ENCODE measurements at regions not wholly inside any gene's neighbourhood (a gene's known extent, or its start where the extent isn't known, plus 50 kb on each side); places are given as distances from the start of the nearest gene placed in this dataset.

DNA sequence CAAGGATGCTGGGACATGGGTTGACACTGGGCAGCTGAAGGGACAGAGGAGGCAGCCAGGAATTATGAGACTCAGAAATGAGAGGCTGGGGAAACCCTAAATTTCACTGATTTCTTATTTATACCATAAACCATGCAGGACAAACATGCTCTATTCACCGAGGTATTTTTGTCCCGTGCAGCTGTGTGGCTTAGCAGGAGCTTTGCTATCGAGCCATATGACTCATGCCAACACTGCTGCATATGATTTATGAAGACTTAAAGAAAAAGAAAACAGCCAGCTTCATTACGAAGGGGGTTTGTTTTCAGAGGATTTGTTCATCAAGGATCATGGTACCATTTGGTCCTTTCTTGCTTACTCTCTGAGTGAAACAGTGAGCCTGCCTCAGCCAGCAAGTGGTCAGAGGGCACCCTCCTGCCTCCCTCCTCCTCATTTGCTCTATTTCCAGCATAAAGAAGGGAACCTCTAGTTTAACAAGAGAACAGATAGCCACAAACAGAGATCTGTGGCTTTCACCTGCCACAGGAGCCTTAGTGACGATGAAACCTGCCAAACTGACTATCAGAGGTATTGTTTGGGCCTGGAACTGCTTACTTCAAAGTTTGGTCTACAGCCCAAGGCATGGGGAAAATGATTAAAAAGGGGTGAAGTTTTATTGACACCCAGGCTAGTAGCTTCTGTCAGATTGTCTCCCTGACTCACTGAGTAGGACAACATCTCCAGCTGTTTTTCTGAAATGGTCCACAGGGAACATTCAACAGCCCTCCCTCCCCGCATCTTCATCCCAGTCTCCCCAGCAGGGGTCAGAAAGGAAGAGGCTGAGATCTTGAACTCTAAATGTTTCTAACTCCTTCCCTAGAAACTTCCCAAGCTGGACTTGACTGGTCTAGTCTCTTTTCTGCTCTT lies 80.1 kb upstream of the MAML3 start:
- H3K4me3 ChIP-seq (ENCODE audit: low read depth, poor library complexity, severe bottlenecking), result no peak overlapping the region
- no peak for DNase-seq (ENCODE audit: low spot score in 2 of 2)
- intact Hi-C loops (cut with DNase I; ENCODE audit: low total_unique reads), result no loop called here
- 51 to 55% methylated on average over 6 of the region's 6 CpGs for WGBS, 2 donors
- TF ChIP-seq, protein P1, sequence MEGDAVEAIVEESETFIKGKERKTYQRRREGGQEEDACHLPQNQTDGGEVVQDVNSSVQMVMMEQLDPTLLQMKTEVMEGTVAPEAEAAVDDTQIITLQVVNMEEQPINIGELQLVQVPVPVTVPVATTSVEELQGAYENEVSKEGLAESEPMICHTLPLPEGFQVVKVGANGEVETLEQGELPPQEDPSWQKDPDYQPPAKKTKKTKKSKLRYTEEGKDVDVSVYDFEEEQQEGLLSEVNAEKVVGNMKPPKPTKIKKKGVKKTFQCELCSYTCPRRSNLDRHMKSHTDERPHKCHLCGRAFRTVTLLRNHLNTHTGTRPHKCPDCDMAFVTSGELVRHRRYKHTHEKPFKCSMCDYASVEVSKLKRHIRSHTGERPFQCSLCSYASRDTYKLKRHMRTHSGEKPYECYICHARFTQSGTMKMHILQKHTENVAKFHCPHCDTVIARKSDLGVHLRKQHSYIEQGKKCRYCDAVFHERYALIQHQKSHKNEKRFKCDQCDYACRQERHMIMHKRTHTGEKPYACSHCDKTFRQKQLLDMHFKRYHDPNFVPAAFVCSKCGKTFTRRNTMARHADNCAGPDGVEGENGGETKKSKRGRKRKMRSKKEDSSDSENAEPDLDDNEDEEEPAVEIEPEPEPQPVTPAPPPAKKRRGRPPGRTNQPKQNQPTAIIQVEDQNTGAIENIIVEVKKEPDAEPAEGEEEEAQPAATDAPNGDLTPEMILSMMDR (IDR thresholded peaks at IDR 0.05), result no peak

DNA sequence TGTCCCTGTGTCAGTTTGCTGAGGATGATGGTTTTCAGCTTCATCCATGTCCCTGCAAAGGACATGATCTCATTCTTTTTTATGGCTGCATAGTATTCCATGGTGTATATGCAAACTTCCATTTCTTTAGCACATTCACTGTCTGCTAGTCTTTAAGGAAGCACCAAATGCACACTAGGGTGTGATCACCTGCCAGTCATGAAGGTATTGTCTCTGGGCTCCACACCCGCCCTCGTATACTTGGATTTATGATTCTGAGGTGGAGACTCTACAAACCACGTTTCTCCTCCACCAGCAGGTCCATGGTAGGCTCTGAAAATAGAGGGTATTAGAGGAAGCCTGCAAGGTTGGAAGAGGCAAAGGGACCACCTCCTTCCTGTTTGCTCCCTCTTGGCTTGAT lies 75.9 kb upstream of the MAML3 start:
- intact Hi-C loops (cut with DNase I; ENCODE audit: low total_unique reads), result no loop called here
- TF ChIP-seq, protein P1 (IDR thresholded peaks at IDR 0.05), result no peak
- no peak for TF ChIP-seq POLR2A (IDR thresholded peaks at IDR 0.05)
- H3K4me3 ChIP-seq (ENCODE audit: low read depth, poor library complexity, severe bottlenecking), result no peak overlapping the region
- 91 to 92% methylated on average over 3 of the region's 3 CpGs for WGBS, 2 donors
- DNase-seq (ENCODE audit: low spot score in 2 of 2), result no peak

- WGBS, 2 donors, result 100% methylated on average over 1 of the region's 1 CpG
- intact Hi-C loops (cut with DNase I; ENCODE audit: low total_unique reads), result no loop called here
- no peak for DNase-seq (ENCODE audit: low spot score in 2 of 2)
Observed at GRCh38 chr4:140227286-140227685, 73.3 kb upstream of the MAML3 start.

DNA sequence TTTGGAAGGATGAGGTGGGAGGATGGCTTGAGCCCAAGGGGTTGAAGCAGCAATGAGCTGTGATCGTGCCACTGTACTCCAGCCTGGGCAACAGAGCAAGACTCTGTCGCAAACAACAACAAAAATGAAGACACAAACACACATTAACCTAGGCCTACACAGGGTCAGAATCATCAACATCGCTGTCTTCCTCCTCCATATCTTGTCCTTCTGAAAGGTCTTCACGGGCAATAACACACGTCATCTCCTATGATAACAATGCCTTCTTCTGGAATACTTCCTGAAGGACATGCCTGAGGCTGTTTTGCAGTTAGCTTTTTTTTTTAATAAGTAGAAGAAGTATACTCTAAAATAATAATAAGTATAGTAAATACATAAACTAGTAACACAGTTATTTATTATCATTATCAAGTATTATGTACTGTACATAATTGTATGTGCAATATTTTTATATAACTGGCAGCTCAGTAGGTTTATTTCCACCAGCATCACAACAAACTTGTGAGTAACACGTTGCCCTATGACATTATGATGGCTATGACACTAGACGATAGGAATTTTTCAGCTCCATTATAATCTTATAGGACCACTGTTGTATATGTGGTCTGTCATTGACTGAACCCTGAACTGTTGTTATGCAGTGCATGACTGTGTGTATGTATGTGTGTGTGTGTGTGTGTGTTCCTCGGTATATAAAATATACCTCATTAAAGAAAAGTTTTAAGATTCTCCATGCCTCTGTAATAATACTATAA lies 69.2 kb upstream of the MAML3 start:
- H3K4me3 ChIP-seq (ENCODE audit: low read depth, poor library complexity, severe bottlenecking), result no peak overlapping the region
- no peak for DNase-seq (ENCODE audit: low spot score in 2 of 2)
- TF ChIP-seq POLR2A (IDR thresholded peaks at IDR 0.05), result no peak
- TF ChIP-seq, protein P1 (IDR thresholded peaks at IDR 0.05), result no peak
- intact Hi-C loops (cut with DNase I; ENCODE audit: low total_unique reads), result no loop called here
- 80 to 81% methylated on average over 8 of the region's 8 CpGs for WGBS, 2 donors

More at GRCh38 chr4:140227286-140227685, 73.3 kb upstream of the MAML3 start:
- no peak overlapping the region for H3K4me3 ChIP-seq (ENCODE audit: low read depth, poor library complexity, severe bottlenecking)
- TF ChIP-seq, protein P1 (IDR thresholded peaks at IDR 0.05), result no peak
- no peak for TF ChIP-seq POLR2A (IDR thresholded peaks at IDR 0.05)

- TF ChIP-seq POLR2A (IDR thresholded peaks at IDR 0.05), result no peak
- TF ChIP-seq, protein P1 (IDR thresholded peaks at IDR 0.05), result no peak
- H3K4me3 ChIP-seq (ENCODE audit: low read depth, poor library complexity, severe bottlenecking), result no peak overlapping the region
- no peak for DNase-seq (ENCODE audit: low spot score in 2 of 2)
- intact Hi-C loops (cut with DNase I; ENCODE audit: low total_unique reads), result no loop called here
Observed at GRCh38 chr4:140222171-140222570, 68.2 kb upstream of the MAML3 start.

Data from lower leg skin (tissue), 4 donors.